Uterus (tissue), 3 donors: ENCODE measurements at regions not wholly inside any gene's neighbourhood (a gene's known extent, or its start where the extent isn't known, plus 50 kb on each side); places are given as distances from the start of the nearest gene placed in this dataset.

ENCODE experiments used
- DNase-seq, 2 donors: peaks; one replicate each; pipeline ENCODE4 v3.0.0-alpha.2; 2019 to 2020
- H3K27ac ChIP-seq, 2 donors: fragments of 200-600 bp; sonication (generic); 1 replicate in 1 of 2; 2 replicates in 1 of 2; pipeline ENCODE4 v1.5.1; 2016 to 2018
- H3K27me3 ChIP-seq, 2 donors: fragments of 200-600 bp; sonication (generic); one replicate each; pipeline ENCODE4 v1.5.1; 2018 to 2019; ENCODE audit warnings: control low read depth in 1 of 2
- H3K36me3 ChIP-seq, 2 donors: fragments of 200-600 bp; sonication (generic); one replicate each; pipeline ENCODE4 v1.5.1; 2019; ENCODE audit warnings: control low read depth in 1 of 2
- H3K4me1 ChIP-seq, 2 donors: fragments of 200-600 bp; sonication (generic); one replicate each; pipeline ENCODE4 v1.5.1; 2018 to 2019; ENCODE audit warnings: control low read depth in 1 of 2
- H3K4me3 ChIP-seq, 2 donors: fragments of 200-600 bp; sonication (generic); 1 replicate in 1 of 2; 2 replicates in 1 of 2; pipeline ENCODE4 v1.5.1; 2018 to 2019; ENCODE audit warnings: mild to moderate bottlenecking in 1 of 2
- H3K9me3 ChIP-seq, 2 donors: fragments of 200-600 bp; sonication (generic); one replicate each; pipeline ENCODE4 v1.5.1; 2019; ENCODE audit warnings: control low read depth in 1 of 2
- POLR2A ChIP-seq, 2 donors: fragments of 450-650 bp; IDR thresholded peaks; one replicate each; pipeline ENCODE4 v1.6.1; 2016; ENCODE audit warnings: antibody characterized with exemption in 2 of 2, mild to moderate bottlenecking in 1 of 2, moderate library complexity in 1 of 2
- intact Hi-C: fragments of 100-400 bp; cut with DNase I; formaldehyde crosslinking; loops from one replicate; pipeline ENCODE4 v1.15.1; 2023; ENCODE audit warnings: low total_unique reads
- TF ChIP-seq, protein P1 (sequence below), 4 experiments: fragments of 200-600 bp in 2 of 4; fragments of 450-650 bp in 2 of 4; sonication (generic) in 2 of 4; IDR thresholded peaks; one replicate each; pipeline ENCODE4 v1.5.1; 2016 to 2019; ENCODE audit warnings: antibody characterized with exemption in 4 of 4, mild to moderate bottlenecking in 2 of 4, moderate library complexity in 1 of 4
- donor health status: DM: yes; HTN: yes; CAD: no.

DNA sequence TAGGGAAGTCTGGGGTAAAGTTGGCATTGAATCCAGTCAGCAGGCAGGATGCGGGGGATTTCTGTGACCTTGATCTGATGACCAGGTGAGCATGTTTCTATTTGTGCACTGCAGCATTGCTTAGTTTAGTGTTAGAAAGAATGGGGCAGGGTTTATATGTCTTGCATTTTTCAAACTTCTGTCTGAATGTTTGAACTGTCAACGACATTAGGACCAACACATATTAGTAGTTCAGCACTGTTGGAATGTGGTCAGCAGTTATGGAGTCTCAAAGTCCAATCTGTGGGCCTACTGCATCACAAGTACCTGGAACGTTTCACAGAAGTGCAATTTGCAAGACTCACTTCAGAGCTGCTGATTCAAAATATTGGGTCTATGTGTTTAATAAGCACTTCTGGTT lies 276.6 kb upstream of the BMP2 start:
- no peaks in the 10 kb centered on the region for H3K9me3 ChIP-seq
- intact Hi-C loops: no loop called here
- H3K36me3 ChIP-seq: no peaks in the 10 kb centered on the region
- H3K27me3 ChIP-seq: no peaks in the 10 kb centered on the region
- H3K4me1 ChIP-seq: no peaks in the 10 kb centered on the region
- H3K4me3 ChIP-seq: no peak overlapping the region
- no peak for DNase-seq
- no peak for TF ChIP-seq POLR2A (IDR thresholded peaks at IDR 0.05)
- TF ChIP-seq, protein P1, sequence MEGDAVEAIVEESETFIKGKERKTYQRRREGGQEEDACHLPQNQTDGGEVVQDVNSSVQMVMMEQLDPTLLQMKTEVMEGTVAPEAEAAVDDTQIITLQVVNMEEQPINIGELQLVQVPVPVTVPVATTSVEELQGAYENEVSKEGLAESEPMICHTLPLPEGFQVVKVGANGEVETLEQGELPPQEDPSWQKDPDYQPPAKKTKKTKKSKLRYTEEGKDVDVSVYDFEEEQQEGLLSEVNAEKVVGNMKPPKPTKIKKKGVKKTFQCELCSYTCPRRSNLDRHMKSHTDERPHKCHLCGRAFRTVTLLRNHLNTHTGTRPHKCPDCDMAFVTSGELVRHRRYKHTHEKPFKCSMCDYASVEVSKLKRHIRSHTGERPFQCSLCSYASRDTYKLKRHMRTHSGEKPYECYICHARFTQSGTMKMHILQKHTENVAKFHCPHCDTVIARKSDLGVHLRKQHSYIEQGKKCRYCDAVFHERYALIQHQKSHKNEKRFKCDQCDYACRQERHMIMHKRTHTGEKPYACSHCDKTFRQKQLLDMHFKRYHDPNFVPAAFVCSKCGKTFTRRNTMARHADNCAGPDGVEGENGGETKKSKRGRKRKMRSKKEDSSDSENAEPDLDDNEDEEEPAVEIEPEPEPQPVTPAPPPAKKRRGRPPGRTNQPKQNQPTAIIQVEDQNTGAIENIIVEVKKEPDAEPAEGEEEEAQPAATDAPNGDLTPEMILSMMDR (IDR thresholded peaks at IDR 0.05): no peak
- H3K27ac ChIP-seq: no peak overlapping the region

DNA sequence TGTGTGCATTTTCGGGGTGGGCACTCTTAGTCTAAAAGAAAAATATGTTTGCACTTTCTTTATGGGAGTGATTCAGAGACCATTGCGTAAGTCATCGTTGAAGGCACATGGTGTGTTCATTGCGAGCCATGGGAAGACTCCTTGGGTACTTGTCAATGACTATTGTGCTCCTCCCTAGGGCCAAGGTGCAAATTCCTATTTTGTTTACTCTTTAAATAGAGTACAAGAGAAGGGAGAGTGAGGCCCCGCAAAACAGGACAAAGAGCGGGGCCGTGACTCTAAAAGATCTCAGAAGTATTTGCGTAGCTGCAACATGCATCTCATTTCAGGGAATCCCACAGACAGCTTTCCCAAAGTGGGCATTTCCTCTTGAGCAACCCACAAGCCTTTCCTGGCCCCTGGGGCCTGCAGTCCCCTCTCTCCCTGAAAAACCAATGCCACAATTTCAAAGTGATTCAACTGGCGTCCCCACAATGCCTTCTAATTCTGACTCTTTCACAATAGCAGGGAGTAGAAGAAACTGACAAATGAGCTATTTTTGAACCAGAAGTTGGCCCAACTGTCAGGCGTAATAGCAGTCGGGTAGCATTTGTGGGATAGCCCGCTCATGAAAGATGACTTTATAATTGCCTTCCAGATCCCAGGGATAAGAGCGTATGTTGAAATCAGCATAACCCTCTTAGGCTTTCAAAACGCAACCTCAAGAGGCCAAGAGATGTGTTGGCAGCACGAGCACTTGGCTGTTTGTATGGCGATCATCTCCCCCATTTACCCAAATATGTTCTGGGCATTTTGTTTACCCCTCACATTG lies 277.9 kb upstream of the BMP2 start:
- H3K27ac ChIP-seq: no peak overlapping the region
- no peaks in the 10 kb centered on the region for H3K36me3 ChIP-seq
- H3K27me3 ChIP-seq: no peaks in the 10 kb centered on the region
- intact Hi-C loops: no loop called here
- no peaks in the 10 kb centered on the region for H3K9me3 ChIP-seq
- TF ChIP-seq, protein P1 (IDR thresholded peaks at IDR 0.05): no peak
- TF ChIP-seq POLR2A (IDR thresholded peaks at IDR 0.05): no peak
- DNase-seq: no peak
- H3K4me3 ChIP-seq: no peak overlapping the region
- no peaks in the 10 kb centered on the region for H3K4me1 ChIP-seq

DNA sequence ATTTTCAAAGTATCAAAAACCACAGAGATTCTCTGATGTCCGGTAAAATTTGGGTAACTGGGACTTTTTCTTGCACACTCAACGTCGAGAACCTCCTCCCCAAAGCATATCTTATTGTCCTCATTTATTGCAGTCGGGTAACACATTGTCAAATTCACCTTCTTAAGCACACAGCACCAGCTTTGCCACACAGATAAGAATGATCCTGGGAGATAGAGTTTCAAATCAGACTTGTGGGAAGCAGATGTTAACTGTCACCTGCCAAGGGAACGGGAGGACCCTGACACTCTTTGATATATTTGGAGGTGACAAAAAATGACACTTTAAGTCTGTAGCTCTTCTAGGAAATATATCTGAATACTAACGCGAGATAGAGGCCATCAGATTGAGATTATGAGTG lies 282.1 kb upstream of the BMP2 start:
- DNase-seq: no peak
- intact Hi-C loops: no loop called here

DNA sequence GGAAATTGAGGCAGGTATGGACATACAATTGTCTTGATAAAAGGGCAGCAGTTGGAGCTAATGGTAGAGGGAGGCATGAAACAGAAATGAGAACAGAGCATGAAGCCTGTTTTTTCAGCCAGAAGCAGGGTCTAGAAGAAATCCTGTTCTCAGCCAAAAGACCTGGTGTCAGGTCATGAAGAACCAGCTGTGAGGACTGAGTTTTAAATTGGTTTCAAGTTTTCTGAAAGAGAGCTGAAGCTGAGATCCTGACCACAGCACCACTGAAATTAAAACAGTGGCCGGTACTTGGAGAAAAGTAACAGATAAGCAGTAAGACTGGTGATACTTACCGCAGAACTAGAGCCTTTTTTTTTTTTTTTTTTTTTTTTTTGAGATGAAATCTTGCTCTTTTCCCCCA lies 283.8 kb upstream of the BMP2 start:
- DNase-seq: no peak
- no peaks in the 10 kb centered on the region for H3K9me3 ChIP-seq
- intact Hi-C loops: no loop called here
- no peaks in the 10 kb centered on the region for H3K27me3 ChIP-seq
- H3K27ac ChIP-seq: no peak overlapping the region
- H3K36me3 ChIP-seq: no peaks in the 10 kb centered on the region
- H3K4me1 ChIP-seq: no peaks in the 10 kb centered on the region
- no peak for TF ChIP-seq POLR2A (IDR thresholded peaks at IDR 0.05)
- TF ChIP-seq, protein P1 (IDR thresholded peaks at IDR 0.05): no peak
- H3K4me3 ChIP-seq: no peak overlapping the region

More for the DNA sequence above, 282.1 kb upstream of the BMP2 start:
- no peaks in the 10 kb centered on the region for H3K9me3 ChIP-seq
- no peak overlapping the region for H3K4me3 ChIP-seq
- no peak for TF ChIP-seq POLR2A (IDR thresholded peaks at IDR 0.05)
- TF ChIP-seq, protein P1 (IDR thresholded peaks at IDR 0.05): no peak
- no peaks in the 10 kb centered on the region for H3K27me3 ChIP-seq
- H3K36me3 ChIP-seq: no peaks in the 10 kb centered on the region
- no peaks in the 10 kb centered on the region for H3K4me1 ChIP-seq
- H3K27ac ChIP-seq: no peak overlapping the region

DNA sequence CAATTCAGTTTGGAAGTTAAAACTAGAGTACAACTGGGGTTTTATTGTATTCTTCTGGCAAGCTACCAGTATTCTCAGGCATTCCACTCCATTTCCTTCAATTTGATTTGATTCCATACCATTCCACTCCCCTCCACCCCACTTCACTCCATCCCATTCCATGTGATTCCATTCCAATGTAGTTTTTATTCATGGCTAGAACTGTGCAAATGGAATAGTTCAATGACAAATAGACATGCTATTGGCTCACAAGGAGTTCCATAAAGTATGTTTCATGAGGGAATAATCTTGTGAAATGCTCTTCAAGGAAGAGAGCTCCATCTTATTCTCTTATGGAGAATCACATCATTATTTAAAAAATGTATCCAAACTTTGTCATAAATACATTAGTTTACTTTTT lies 285.0 kb upstream of the BMP2 start:
- no peak overlapping the region for H3K27ac ChIP-seq
- H3K9me3 ChIP-seq: no peaks in the 10 kb centered on the region
- no peak for DNase-seq
- no peaks in the 10 kb centered on the region for H3K36me3 ChIP-seq
- H3K4me3 ChIP-seq: no peak overlapping the region
- H3K27me3 ChIP-seq: no peaks in the 10 kb centered on the region
- H3K4me1 ChIP-seq: no peaks in the 10 kb centered on the region
- TF ChIP-seq POLR2A (IDR thresholded peaks at IDR 0.05): no peak
- TF ChIP-seq, protein P1 (IDR thresholded peaks at IDR 0.05): no peak
- intact Hi-C loops: no loop called here
